ENCODE measurements at regions not wholly inside any gene's neighbourhood (a gene's known extent, or its start where the extent isn't known, plus 50 kb on each side); places are given as distances from the start of the nearest gene placed in this dataset.

- no TSS peak for BruUV-seq (replicated peaks)
- H4K20me1 ChIP-seq (replicated peaks; ENCODE audit: control insufficient read depth, insufficient read depth, low read length): no peaks in the 10 kb centered on the region
Measured at GRCh38 chr2:133809485-133809884, 241.2 kb upstream of the NCKAP5 start.

More at GRCh38 chr2:133809485-133809884, 241.2 kb upstream of the NCKAP5 start:
- Histone ChIP-seq H3K4me3 (no peak overlapping the region), H3K27ac (ENCODE audit: extremely low read depth, low read depth, low read length) (no peak overlapping the region), H3K36me3 (ENCODE audit: control insufficient read depth, insufficient read depth, low read length) (no peaks in the 10 kb centered on the region), H3K27me3 (ENCODE audit: control insufficient read depth in 2 of 2, insufficient read depth in 2 of 2, low read length in 2 of 2) (no peaks in the 10 kb centered on the region), H3K9me1 (ENCODE audit: control insufficient read depth, insufficient read depth, low read length) (no peaks in the 10 kb centered on the region), H3K79me2 (ENCODE audit: control insufficient read depth, insufficient read depth, low read length) (no peaks in the 10 kb centered on the region), H3K9ac (ENCODE audit: insufficient read depth in 1 of 2, low read depth in 2 of 2, low read length in 2 of 2) (no peak overlapping the region), H3K4me1 (replicated peaks in 1 of 2; ENCODE audit: control insufficient read depth in 2 of 2, insufficient read depth in 2 of 2, low read length in 2 of 2) (no peaks in the 10 kb centered on the region), H2AFZ (ENCODE audit: low read depth, low read length) (no peak overlapping the region), H3K4me2 (ENCODE audit: insufficient read depth, low read length) (no peak overlapping the region), H3K9me3 (replicated peaks; ENCODE audit: control insufficient read depth, insufficient read depth, low read depth, low read length) (no peaks in the 10 kb centered on the region)
- ChIA-PET POLR2A (no interaction called here), CTCF (ENCODE audit: low intra/inter-chr PET ratio) (no interaction called here)
- 0% methylated on average over 1 of the region's 1 CpG for WGBS (ENCODE audit: insufficient coverage, low coverage, missing lambda C conversion rate)
- DNase-seq (ENCODE audit: extremely low read depth in 1 of 4, low spot score in 3 of 4) (no peak), ATAC-seq (no peak), FAIRE-seq (no peak)
- TF ChIP-seq ZBTB49 (CRISPR knock-in tag; IDR thresholded peaks at IDR 0.05; ENCODE audit: borderline replicate concordance) (no peak), HDAC3 (IDR thresholded peaks at IDR 0.05; ENCODE audit: borderline replicate concordance, partially characterized antibody) (no peak), PYGO2 (tag; IDR thresholded peaks at IDR 0.05) (peak; percentile 20; the same call in 1 of the 2 replicates), DMBX1 (CRISPR knock-in tag; IDR thresholded peaks at IDR 0.05; ENCODE audit: borderline replicate concordance) (no peak), ZNF512 (tag; IDR thresholded peaks at IDR 0.05) (peak; percentile 55; the same call in 1 of the 2 replicates)
- in situ Hi-C loops (cut with MboI): no loop called here
- intact Hi-C loops (cut with micrococcal nuclease): no loop called here
